ENCODE measurements at regions not wholly inside any gene's neighbourhood (a gene's known extent, or its start where the extent isn't known, plus 50 kb on each side); places are given as distances from the start of the nearest gene placed in this dataset.

DNA sequence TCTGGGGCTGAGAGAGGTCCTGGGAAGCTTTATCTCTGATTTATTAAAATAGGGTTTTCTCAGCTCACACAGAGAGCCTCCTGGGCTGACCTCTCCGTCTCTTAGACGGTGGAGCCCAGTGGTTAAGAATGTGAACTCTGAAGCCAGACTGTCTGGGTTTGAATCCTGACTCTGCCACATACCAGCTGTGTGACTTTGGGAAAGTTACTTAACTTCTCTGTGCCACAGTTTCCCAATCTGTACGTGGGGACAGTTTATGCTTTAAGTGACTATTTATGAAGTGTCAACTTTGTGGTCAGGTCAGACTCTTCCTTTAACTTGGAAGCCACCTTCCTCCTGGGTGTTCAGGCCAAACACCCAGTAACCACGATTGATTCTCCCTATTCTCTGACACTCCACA is 290.9 kb downstream of the AACS start:
- TF ChIP-seq, protein P1, sequence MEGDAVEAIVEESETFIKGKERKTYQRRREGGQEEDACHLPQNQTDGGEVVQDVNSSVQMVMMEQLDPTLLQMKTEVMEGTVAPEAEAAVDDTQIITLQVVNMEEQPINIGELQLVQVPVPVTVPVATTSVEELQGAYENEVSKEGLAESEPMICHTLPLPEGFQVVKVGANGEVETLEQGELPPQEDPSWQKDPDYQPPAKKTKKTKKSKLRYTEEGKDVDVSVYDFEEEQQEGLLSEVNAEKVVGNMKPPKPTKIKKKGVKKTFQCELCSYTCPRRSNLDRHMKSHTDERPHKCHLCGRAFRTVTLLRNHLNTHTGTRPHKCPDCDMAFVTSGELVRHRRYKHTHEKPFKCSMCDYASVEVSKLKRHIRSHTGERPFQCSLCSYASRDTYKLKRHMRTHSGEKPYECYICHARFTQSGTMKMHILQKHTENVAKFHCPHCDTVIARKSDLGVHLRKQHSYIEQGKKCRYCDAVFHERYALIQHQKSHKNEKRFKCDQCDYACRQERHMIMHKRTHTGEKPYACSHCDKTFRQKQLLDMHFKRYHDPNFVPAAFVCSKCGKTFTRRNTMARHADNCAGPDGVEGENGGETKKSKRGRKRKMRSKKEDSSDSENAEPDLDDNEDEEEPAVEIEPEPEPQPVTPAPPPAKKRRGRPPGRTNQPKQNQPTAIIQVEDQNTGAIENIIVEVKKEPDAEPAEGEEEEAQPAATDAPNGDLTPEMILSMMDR (IDR thresholded peaks at IDR 0.05), result no peak
- no peak for TF ChIP-seq POLR2A (IDR thresholded peaks at IDR 0.05)
